ENCODE measurements at regions not wholly inside any gene's neighbourhood (a gene's known extent, or its start where the extent isn't known, plus 50 kb on each side); places are given as distances from the start of the nearest gene placed in this dataset.
A peak's percentile ranks its signal among the peaks of the same experiment; 100 is the strongest.

DNA sequence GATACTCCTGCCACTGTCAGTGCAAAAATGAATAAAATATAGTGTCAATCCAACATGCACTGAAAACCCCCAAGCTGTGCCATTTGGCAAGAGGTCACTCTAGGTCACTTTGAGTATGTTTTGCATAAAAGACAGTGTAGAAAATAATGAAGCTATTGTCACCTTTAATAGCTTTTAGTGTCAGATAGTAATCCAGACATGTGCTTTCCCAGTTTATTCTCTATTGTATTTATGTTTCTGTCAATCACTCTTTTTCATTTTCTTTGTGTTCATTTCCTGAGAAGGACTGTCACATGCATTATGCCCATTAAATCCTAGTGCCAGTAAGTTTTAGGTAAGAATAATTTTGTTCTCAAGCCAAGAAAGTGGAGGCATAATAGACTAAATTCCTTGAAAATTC, 1073.9 kb upstream of the CDH2 start:
- Histone ChIP-seq H3K4me3 (replicated peaks; ENCODE audit: insufficient read depth, low read length) (no peak overlapping the region), H3K27ac (replicated peaks) (no peak overlapping the region), H3K27me3 (ENCODE audit: insufficient read depth, poor library complexity, severe bottlenecking) (no peaks in the 10 kb centered on the region)
- no peak for DNase-seq (ENCODE audit: low read depth in 1 of 2, low spot score in 1 of 2)
- no peak for TF ChIP-seq GABPA (IDR thresholded peaks at IDR 0.05; ENCODE audit: low read depth)
- TF ChIP-seq, protein P1, sequence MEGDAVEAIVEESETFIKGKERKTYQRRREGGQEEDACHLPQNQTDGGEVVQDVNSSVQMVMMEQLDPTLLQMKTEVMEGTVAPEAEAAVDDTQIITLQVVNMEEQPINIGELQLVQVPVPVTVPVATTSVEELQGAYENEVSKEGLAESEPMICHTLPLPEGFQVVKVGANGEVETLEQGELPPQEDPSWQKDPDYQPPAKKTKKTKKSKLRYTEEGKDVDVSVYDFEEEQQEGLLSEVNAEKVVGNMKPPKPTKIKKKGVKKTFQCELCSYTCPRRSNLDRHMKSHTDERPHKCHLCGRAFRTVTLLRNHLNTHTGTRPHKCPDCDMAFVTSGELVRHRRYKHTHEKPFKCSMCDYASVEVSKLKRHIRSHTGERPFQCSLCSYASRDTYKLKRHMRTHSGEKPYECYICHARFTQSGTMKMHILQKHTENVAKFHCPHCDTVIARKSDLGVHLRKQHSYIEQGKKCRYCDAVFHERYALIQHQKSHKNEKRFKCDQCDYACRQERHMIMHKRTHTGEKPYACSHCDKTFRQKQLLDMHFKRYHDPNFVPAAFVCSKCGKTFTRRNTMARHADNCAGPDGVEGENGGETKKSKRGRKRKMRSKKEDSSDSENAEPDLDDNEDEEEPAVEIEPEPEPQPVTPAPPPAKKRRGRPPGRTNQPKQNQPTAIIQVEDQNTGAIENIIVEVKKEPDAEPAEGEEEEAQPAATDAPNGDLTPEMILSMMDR (IDR thresholded peaks at IDR 0.05; ENCODE audit: insufficient read depth, low read length): no peak
- TF ChIP-seq, protein P2, sequence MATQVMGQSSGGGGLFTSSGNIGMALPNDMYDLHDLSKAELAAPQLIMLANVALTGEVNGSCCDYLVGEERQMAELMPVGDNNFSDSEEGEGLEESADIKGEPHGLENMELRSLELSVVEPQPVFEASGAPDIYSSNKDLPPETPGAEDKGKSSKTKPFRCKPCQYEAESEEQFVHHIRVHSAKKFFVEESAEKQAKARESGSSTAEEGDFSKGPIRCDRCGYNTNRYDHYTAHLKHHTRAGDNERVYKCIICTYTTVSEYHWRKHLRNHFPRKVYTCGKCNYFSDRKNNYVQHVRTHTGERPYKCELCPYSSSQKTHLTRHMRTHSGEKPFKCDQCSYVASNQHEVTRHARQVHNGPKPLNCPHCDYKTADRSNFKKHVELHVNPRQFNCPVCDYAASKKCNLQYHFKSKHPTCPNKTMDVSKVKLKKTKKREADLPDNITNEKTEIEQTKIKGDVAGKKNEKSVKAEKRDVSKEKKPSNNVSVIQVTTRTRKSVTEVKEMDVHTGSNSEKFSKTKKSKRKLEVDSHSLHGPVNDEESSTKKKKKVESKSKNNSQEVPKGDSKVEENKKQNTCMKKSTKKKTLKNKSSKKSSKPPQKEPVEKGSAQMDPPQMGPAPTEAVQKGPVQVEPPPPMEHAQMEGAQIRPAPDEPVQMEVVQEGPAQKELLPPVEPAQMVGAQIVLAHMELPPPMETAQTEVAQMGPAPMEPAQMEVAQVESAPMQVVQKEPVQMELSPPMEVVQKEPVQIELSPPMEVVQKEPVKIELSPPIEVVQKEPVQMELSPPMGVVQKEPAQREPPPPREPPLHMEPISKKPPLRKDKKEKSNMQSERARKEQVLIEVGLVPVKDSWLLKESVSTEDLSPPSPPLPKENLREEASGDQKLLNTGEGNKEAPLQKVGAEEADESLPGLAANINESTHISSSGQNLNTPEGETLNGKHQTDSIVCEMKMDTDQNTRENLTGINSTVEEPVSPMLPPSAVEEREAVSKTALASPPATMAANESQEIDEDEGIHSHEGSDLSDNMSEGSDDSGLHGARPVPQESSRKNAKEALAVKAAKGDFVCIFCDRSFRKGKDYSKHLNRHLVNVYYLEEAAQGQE (IDR thresholded peaks at IDR 0.05; ENCODE audit: insufficient replicate concordance, low read depth): no peak
- TF ChIP-seq SPI1 (IDR thresholded peaks at IDR 0.05; ENCODE audit: borderline replicate concordance, low read depth): no peak

DNA sequence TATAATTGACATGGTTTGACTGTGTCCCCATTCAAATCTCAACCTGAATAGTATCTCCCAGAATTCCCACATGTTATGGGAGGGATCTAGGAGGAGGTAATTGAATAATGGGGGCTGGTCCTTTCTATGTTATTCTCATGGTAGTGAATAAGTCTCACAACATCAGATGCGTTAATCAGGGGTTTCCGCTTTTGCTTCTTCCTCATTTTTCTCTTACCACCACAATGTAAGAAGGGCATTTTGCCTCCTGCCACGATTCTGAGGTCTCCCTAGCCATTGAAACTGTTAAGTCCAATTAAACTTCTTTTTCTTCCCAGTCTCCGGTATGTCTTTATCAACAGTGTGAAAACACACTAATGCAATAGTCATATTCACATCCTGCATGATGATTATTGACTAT, 1073.3 kb upstream of the CDH2 start:
- Histone ChIP-seq H3K27ac (replicated peaks) (no peak overlapping the region), H3K4me3 (replicated peaks; ENCODE audit: insufficient read depth, low read length) (no peak overlapping the region), H3K27me3 (ENCODE audit: insufficient read depth, poor library complexity, severe bottlenecking) (no peaks in the 10 kb centered on the region)
- DNase-seq (ENCODE audit: low read depth in 1 of 2, low spot score in 1 of 2): peak in 1 of 2 experiments; percentile 36
- TF ChIP-seq SPI1 (IDR thresholded peaks at IDR 0.05; ENCODE audit: borderline replicate concordance, low read depth): peak; percentile 84
- TF ChIP-seq, protein P1 (IDR thresholded peaks at IDR 0.05; ENCODE audit: insufficient read depth, low read length): no peak
- TF ChIP-seq, protein P2 (IDR thresholded peaks at IDR 0.05; ENCODE audit: insufficient replicate concordance, low read depth): no peak

DNA sequence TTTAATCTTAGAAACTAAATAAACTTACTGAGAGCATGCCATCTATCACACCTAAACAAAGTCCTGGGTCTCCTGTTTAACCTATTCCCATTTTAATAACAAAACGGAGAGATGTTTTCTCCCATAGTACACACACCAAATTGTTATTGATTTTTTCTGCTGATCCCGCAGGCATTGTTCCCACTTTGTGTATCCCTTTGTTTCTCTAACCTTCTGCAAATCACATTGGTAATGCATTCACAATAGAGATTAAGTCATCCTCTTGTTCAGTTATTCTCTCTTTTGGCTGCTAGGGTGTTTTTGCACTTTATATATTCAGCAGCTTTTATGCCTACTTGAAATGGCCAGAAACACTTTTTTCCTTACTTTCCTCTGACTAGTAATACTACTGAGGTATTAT, 1071.9 kb upstream of the CDH2 start:
- Histone ChIP-seq H3K4me3 (replicated peaks; ENCODE audit: insufficient read depth, low read length) (no peak overlapping the region), H3K27ac (replicated peaks) (no peak overlapping the region), H3K27me3 (ENCODE audit: insufficient read depth, poor library complexity, severe bottlenecking) (no peaks in the 10 kb centered on the region)
- DNase-seq (ENCODE audit: low read depth in 1 of 2, low spot score in 1 of 2): no peak
- TF ChIP-seq, protein P1 (IDR thresholded peaks at IDR 0.05; ENCODE audit: insufficient read depth, low read length): no peak
- TF ChIP-seq GABPA (IDR thresholded peaks at IDR 0.05; ENCODE audit: low read depth): no peak
- TF ChIP-seq, protein P2 (IDR thresholded peaks at IDR 0.05; ENCODE audit: insufficient replicate concordance, low read depth): no peak
- no peak for TF ChIP-seq POLR2AphosphoS5 (IDR thresholded peaks at IDR 0.05; ENCODE audit: low read depth)
- TF ChIP-seq SPI1 (IDR thresholded peaks at IDR 0.05; ENCODE audit: borderline replicate concordance, low read depth): no peak
